IMR-90 (cell line): ENCODE measurements at regions not wholly inside any gene's neighbourhood (a gene's known extent, or its start where the extent isn't known, plus 50 kb on each side); places are given as distances from the start of the nearest gene placed in this dataset.

ENCODE experiments used
- ATAC-seq: fragments of 200-7000 bp; cut with Tn5 transposase; 2 replicates; pipeline ENCODE4 v1.9.1; 2020; ENCODE audit warnings: low read depth, mild to moderate bottlenecking, moderate library complexity
- BruUV-seq: library from RNA; stranded (reverse); fragments of 400-500 nt; replicated peaks from 2 replicates; lab custom pipeline; 2021; lab: Mats Ljungman, UMichigan
- CTCF ChIA-PET: fragments of 300-600 bp; formaldehyde crosslinking; extraction: SDS; loops from one replicate; lab custom pipeline; 2021; ENCODE audit warnings: antibody characterized with exemption; lab: Yijun Ruan, JAX
- POLR2A ChIA-PET: fragments of 300-600 bp; sonication (Branson Sonifier 250); formaldehyde crosslinking; loops from one replicate; lab custom pipeline; 2022; ENCODE audit warnings: antibody characterized with exemption; ENCODE audit not compliant: unreplicated experiment; lab: Charles Lee
- DNase-seq: peaks from one replicate; pipeline ENCODE4 v3.0.0; 2013
- H2AFZ ChIP-seq: replicated peaks from 2 replicates; pipeline ENCODE3; 2013; ENCODE audit warnings: low read length, mild to moderate bottlenecking; ENCODE audit not compliant: poor library complexity
- H2AK5ac ChIP-seq: 2 replicates; pipeline ENCODE4 v1.6.1; 2013; ENCODE audit warnings: low read depth, low read length, inconsistent platforms
- H2AK9ac ChIP-seq: replicated peaks from 2 replicates; pipeline ENCODE3; 2013; ENCODE audit warnings: mild to moderate bottlenecking, low read depth, low read length, moderate library complexity; ENCODE audit not compliant: poor library complexity
- H2BK120ac ChIP-seq: 2 replicates; pipeline ENCODE4 v1.6.1; 2013; ENCODE audit warnings: low read depth, low read length, inconsistent platforms
- H2BK15ac ChIP-seq: 3 replicates; pipeline ENCODE4 v1.6.1; 2013; ENCODE audit warnings: low read depth, low read length, inconsistent platforms
- H2BK20ac ChIP-seq: 2 replicates; pipeline ENCODE4 v1.6.1; 2013; ENCODE audit warnings: low read depth, mild to moderate bottlenecking, inconsistent platforms, low read length, moderate library complexity
- H2BK5ac ChIP-seq: 2 replicates; pipeline ENCODE4 v1.6.1; 2013; ENCODE audit warnings: mild to moderate bottlenecking, low read depth, low read length, inconsistent platforms; ENCODE audit not compliant: poor library complexity, severe bottlenecking
- H3K14ac ChIP-seq: replicated peaks from 2 replicates; pipeline ENCODE4 v1.6.1; 2013; ENCODE audit warnings: low read depth, low read length, inconsistent platforms
- H3K18ac ChIP-seq: 2 replicates; pipeline ENCODE4 v1.6.1; 2013; ENCODE audit warnings: low read depth, low read length, control low read depth
- H3K23ac ChIP-seq: 2 replicates; pipeline ENCODE4 v1.6.1; 2013; ENCODE audit warnings: low read depth, low read length, inconsistent platforms
- H3K27ac ChIP-seq: 2 replicates; pipeline ENCODE4 v1.5.1; 2013; ENCODE audit warnings: mild to moderate bottlenecking, control low read depth, low read length; ENCODE audit not compliant: insufficient read depth
- H3K27me3 ChIP-seq: 2 replicates; pipeline ENCODE4 v1.6.1; 2013; ENCODE audit warnings: low read length; ENCODE audit not compliant: control insufficient read depth, insufficient read depth
- H3K36me3 ChIP-seq: 2 replicates; pipeline ENCODE4 v1.6.1; 2013; ENCODE audit warnings: low read length, mixed read lengths; ENCODE audit not compliant: control insufficient read depth, insufficient read depth
- H3K4ac ChIP-seq: 2 replicates; pipeline ENCODE4 v1.6.1; 2013; ENCODE audit warnings: low read depth, low read length, inconsistent platforms
- H3K4me1 ChIP-seq: 2 replicates; pipeline ENCODE4 v1.6.1; 2013; ENCODE audit warnings: low read length, mixed read lengths; ENCODE audit not compliant: control insufficient read depth, insufficient read depth
- H3K4me2 ChIP-seq: 2 replicates; pipeline ENCODE4 v1.6.1; 2013; ENCODE audit warnings: low read depth, mild to moderate bottlenecking, control low read depth, low read length, moderate library complexity
- H3K4me3 ChIP-seq: 2 replicates; pipeline ENCODE4 v1.5.1; 2013; ENCODE audit warnings: low read depth, mild to moderate bottlenecking, control low read depth, low read length, moderate library complexity; ENCODE audit not compliant: insufficient read depth
- H3K56ac ChIP-seq: 2 replicates; pipeline ENCODE4 v1.6.1; 2013; ENCODE audit warnings: low read length, inconsistent platforms; ENCODE audit not compliant: insufficient read depth; ENCODE audit errors: extremely low read depth
- H3K79me1 ChIP-seq, 2 experiments: 2 replicates each; pipeline ENCODE4 v1.6.1; 2013; ENCODE audit warnings: low read length in 2 of 2, inconsistent platforms in 1 of 2, low read depth in 1 of 2
- H3K9ac ChIP-seq: 2 replicates; pipeline ENCODE4 v1.6.1; 2013; ENCODE audit warnings: low read depth, low read length, control low read depth
- H3K9me1 ChIP-seq: 2 replicates; pipeline ENCODE4 v1.6.1; 2013; ENCODE audit warnings: low read length, inconsistent platforms; ENCODE audit not compliant: insufficient read depth
- H3K9me3 ChIP-seq: 2 replicates; pipeline ENCODE4 v1.6.1; 2013; ENCODE audit warnings: low read length; ENCODE audit not compliant: control insufficient read depth, insufficient read depth
- H4K20me1 ChIP-seq: 2 replicates; pipeline ENCODE4 v1.6.1; 2013; ENCODE audit warnings: low read length, inconsistent platforms; ENCODE audit not compliant: insufficient read depth
- H4K5ac ChIP-seq: 2 replicates; pipeline ENCODE4 v1.6.1; 2013; ENCODE audit warnings: mild to moderate bottlenecking, low read depth, low read length, control low read depth
- H4K8ac ChIP-seq, 2 experiments: 2 replicates each; pipeline ENCODE4 v1.6.1; 2013; ENCODE audit warnings: low read depth in 2 of 2, low read length in 2 of 2, control low read depth in 1 of 2, inconsistent platforms in 1 of 2
- H4K91ac ChIP-seq: 2 replicates; pipeline ENCODE4 v1.6.1; 2013; ENCODE audit warnings: low read depth, low read length, inconsistent platforms; ENCODE audit not compliant: insufficient read depth
- FOS ChIP-seq: fragments of 150-350 bp; IDR thresholded peaks from 2 replicates; pipeline ENCODE4 v1.6.1; 2016; ENCODE audit warnings: low read depth, low read length
- MAFK ChIP-seq: IDR thresholded peaks from 2 replicates; pipeline ENCODE4 v1.6.1; 2012; ENCODE audit warnings: low read depth, low read length, improper control_type of control experiment
- MXI1 ChIP-seq: IDR thresholded peaks from 2 replicates; pipeline ENCODE4 v1.6.1; 2012; ENCODE audit warnings: low read depth, mild to moderate bottlenecking, low read length, moderate library complexity, borderline replicate concordance
- NFE2L2 ChIP-seq: fragments of 150-350 bp; IDR thresholded peaks from 2 replicates; pipeline ENCODE4 v1.6.1; 2016; ENCODE audit warnings: low read depth, mild to moderate bottlenecking, low read length
- POLR2A ChIP-seq: IDR thresholded peaks from 2 replicates; pipeline ENCODE4 v1.6.1; 2012; ENCODE audit warnings: mild to moderate bottlenecking, low read depth, low read length
- RAD21 ChIP-seq: IDR thresholded peaks from 2 replicates; pipeline ENCODE4 v1.6.1; 2012; ENCODE audit warnings: low read length, improper control_type of control experiment
- RCOR1 ChIP-seq: IDR thresholded peaks from 2 replicates; pipeline ENCODE4 v1.6.1; 2012; ENCODE audit warnings: mild to moderate bottlenecking, low read length, improper control_type of control experiment; ENCODE audit not compliant: insufficient replicate concordance
- RFX5 ChIP-seq: IDR thresholded peaks from 2 replicates; pipeline ENCODE4 v1.8.0; 2012; ENCODE audit warnings: low read depth, mild to moderate bottlenecking, low read length, moderate library complexity
- SMC3 ChIP-seq: fragments of 150-350 bp; IDR thresholded peaks from 2 replicates; pipeline ENCODE4 v1.6.1; 2016; ENCODE audit warnings: low read depth, mild to moderate bottlenecking, antibody characterized with exemption, low read length, moderate library complexity
- WGBS, 2 experiments: methylation state at CpG; one replicate each; pipeline versions ENCODE4 v1.1.5 to v1.1.7; 2013; ENCODE audit warnings: missing lambda C conversion rate in 2 of 2; ENCODE audit not compliant: insufficient read length in 1 of 2; ENCODE audit errors: extremely low coverage in 2 of 2; 5-methylcytosine and 5-hydroxymethylcytosine counted together
- dilution Hi-C: fragments of 300-500 bp; cut with HindIII; formaldehyde crosslinking; loops from one replicate; pipeline ENCODE4 v1.14.3; 2018; ENCODE audit warnings: low sequenced_read_pairs; ENCODE audit not compliant: unreplicated experiment
- in situ Hi-C: fragments of 300-500 bp; cut with MboI; formaldehyde crosslinking; loops from 3 replicates; pipeline ENCODE4 v1.14.3; 2019; ENCODE audit warnings: low sequenced_read_pairs, inconsistent platforms, mixed read lengths
- intact Hi-C: fragments of 100-400 bp; cut with micrococcal nuclease; formaldehyde crosslinking; loops from 2 replicates; pipeline ENCODE4 v1.10.0; 2022
- TF ChIP-seq, protein P1 (sequence below): fragments of 150-350 bp; IDR thresholded peaks from 2 replicates; pipeline ENCODE4 v1.6.1; 2017; ENCODE audit warnings: mild to moderate bottlenecking, antibody characterized with exemption, low read length, low read depth
- TF ChIP-seq, protein P2 (sequence below): fragments of 150-350 bp; IDR thresholded peaks from 2 replicates; pipeline ENCODE4 v1.6.1; 2016; ENCODE audit warnings: low read depth, mild to moderate bottlenecking, low read length, moderate library complexity, borderline replicate concordance
- TF ChIP-seq, protein P3 (sequence below): conservative IDR thresholded peaks from 2 replicates; pipeline ENCODE4 v1.5.1; 2012; ENCODE audit warnings: mild to moderate bottlenecking, low read depth, low read length, improper control_type of control experiment

DNA sequence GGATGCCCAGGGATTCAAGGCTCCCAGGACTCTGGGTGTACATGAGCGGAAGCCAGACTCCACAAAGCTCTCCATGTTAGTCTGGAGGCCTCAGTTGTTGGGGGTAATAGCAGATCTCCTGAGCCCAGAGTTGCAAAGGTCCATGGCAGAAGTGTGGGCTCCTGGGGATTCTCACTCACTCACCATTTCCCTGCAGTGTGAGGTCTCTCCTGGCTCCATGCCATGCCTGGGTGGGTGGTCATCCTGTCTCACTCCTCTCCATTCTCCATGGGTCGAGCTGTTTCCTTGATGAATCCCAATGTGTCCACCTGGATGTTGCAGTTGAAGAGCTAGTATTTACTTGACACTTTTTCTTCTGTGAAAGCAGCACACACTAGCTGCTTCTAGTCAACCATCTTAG is 156.8 kb upstream of the LRRC7 start:
- Histone ChIP-seq H2AK5ac (no peak overlapping the region), H4K5ac (no peak overlapping the region), H2BK20ac (no peak overlapping the region), H3K4me2 (no peak overlapping the region), H2AFZ (no peak overlapping the region), H3K4me1 (no peaks in the 10 kb centered on the region), H2BK120ac (no peak overlapping the region), H4K91ac (no peak overlapping the region), H3K27ac (no peak overlapping the region), H3K4ac (no peak overlapping the region), H4K20me1 (no peaks in the 10 kb centered on the region), H3K9me1 (no peaks in the 10 kb centered on the region), H3K14ac (no peak overlapping the region), H3K18ac (no peak overlapping the region), H4K8ac (no peak overlapping the region), H2AK9ac (no peak overlapping the region), H3K23ac (no peak overlapping the region), H3K27me3 (no peaks in the 10 kb centered on the region), H2BK15ac (no peak overlapping the region), H2BK5ac (no peak overlapping the region), H3K56ac (no peak overlapping the region), H3K9ac (no peak overlapping the region), H3K79me1 (no peaks in the 10 kb centered on the region), H3K36me3 (no peaks in the 10 kb centered on the region), H3K4me3 (no peak overlapping the region), H3K9me3 (no peaks in the 10 kb centered on the region; the same call in 1 of the 2 replicates)
- dilution Hi-C loops (no loop called here), intact Hi-C loops (no loop called here), in situ Hi-C loops (no loop called here)
- ATAC-seq (no peak), DNase-seq (no peak)
- ChIA-PET CTCF (no interaction called here), POLR2A (no interaction called here)
- BruUV-seq, result no TSS peak
- WGBS, 2 experiments, result no CpG with 5 or more reads among the region's 2 CpGs
- TF ChIP-seq NFE2L2 (no peak), MAFK (no peak), MXI1 (no peak), FOS (no peak), SMC3 (no peak), RFX5 (no peak), POLR2A (no peak), RCOR1 (no peak), RAD21 (no peak)
- TF ChIP-seq, protein P1, sequence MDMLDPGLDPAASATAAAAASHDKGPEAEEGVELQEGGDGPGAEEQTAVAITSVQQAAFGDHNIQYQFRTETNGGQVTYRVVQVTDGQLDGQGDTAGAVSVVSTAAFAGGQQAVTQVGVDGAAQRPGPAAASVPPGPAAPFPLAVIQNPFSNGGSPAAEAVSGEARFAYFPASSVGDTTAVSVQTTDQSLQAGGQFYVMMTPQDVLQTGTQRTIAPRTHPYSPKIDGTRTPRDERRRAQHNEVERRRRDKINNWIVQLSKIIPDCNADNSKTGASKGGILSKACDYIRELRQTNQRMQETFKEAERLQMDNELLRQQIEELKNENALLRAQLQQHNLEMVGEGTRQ, result no peak
- TF ChIP-seq, protein P2, sequence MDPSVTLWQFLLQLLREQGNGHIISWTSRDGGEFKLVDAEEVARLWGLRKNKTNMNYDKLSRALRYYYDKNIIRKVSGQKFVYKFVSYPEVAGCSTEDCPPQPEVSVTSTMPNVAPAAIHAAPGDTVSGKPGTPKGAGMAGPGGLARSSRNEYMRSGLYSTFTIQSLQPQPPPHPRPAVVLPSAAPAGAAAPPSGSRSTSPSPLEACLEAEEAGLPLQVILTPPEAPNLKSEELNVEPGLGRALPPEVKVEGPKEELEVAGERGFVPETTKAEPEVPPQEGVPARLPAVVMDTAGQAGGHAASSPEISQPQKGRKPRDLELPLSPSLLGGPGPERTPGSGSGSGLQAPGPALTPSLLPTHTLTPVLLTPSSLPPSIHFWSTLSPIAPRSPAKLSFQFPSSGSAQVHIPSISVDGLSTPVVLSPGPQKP, result no peak
- TF ChIP-seq, protein P3, sequence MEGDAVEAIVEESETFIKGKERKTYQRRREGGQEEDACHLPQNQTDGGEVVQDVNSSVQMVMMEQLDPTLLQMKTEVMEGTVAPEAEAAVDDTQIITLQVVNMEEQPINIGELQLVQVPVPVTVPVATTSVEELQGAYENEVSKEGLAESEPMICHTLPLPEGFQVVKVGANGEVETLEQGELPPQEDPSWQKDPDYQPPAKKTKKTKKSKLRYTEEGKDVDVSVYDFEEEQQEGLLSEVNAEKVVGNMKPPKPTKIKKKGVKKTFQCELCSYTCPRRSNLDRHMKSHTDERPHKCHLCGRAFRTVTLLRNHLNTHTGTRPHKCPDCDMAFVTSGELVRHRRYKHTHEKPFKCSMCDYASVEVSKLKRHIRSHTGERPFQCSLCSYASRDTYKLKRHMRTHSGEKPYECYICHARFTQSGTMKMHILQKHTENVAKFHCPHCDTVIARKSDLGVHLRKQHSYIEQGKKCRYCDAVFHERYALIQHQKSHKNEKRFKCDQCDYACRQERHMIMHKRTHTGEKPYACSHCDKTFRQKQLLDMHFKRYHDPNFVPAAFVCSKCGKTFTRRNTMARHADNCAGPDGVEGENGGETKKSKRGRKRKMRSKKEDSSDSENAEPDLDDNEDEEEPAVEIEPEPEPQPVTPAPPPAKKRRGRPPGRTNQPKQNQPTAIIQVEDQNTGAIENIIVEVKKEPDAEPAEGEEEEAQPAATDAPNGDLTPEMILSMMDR, result no peak
